ENCODE measurements at regions not wholly inside any gene's neighbourhood (a gene's known extent, or its start where the extent isn't known, plus 50 kb on each side); places are given as distances from the start of the nearest gene placed in this dataset.

DNA sequence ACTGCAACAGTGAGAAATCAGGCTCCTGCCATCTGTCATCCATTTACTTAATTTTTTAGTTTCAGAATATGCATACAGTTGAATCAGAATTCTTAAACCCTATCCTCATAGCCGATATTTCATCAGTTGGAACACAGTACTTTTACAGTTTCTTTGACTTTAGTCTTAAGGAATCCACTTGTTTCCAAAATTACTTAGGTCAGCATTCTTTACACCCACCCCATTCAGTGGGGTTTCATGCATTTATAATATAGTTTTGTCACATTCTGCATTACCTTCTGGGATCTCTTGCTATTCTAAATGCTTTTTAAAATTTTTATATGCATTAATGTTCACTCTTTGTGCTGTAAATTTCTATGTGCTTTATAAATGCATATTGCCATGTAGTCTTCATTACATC lies 400.4 kb upstream of the LRRTM4 start:
- TF ChIP-seq, protein P1, sequence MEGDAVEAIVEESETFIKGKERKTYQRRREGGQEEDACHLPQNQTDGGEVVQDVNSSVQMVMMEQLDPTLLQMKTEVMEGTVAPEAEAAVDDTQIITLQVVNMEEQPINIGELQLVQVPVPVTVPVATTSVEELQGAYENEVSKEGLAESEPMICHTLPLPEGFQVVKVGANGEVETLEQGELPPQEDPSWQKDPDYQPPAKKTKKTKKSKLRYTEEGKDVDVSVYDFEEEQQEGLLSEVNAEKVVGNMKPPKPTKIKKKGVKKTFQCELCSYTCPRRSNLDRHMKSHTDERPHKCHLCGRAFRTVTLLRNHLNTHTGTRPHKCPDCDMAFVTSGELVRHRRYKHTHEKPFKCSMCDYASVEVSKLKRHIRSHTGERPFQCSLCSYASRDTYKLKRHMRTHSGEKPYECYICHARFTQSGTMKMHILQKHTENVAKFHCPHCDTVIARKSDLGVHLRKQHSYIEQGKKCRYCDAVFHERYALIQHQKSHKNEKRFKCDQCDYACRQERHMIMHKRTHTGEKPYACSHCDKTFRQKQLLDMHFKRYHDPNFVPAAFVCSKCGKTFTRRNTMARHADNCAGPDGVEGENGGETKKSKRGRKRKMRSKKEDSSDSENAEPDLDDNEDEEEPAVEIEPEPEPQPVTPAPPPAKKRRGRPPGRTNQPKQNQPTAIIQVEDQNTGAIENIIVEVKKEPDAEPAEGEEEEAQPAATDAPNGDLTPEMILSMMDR (IDR thresholded peaks at IDR 0.05): no peak
- no peak for TF ChIP-seq POLR2A (IDR thresholded peaks at IDR 0.05)

Measured in testis (tissue), 2 donors.